Chondrocyte (in vitro differentiated cells): ENCODE measurements at regions not wholly inside any gene's neighbourhood (a gene's known extent, or its start where the extent isn't known, plus 50 kb on each side); places are given as distances from the start of the nearest gene placed in this dataset.

Source experiments
- DNase-seq: peaks from one replicate; pipeline ENCODE4 v3.0.0; 2021; ENCODE audit warnings: mixed read lengths, low spot score
- H3K27ac Mint-ChIP-seq: one replicate; pipeline ENCODE4 v1.8.0; 2021; ENCODE audit warnings: mild to moderate bottlenecking, moderate library complexity, mixed read lengths; ENCODE audit not compliant: unreplicated experiment
- H3K27me3 Mint-ChIP-seq: 2 replicates; pipeline ENCODE4 v1.8.0; 2021; ENCODE audit warnings: low read depth, mixed read lengths
- H3K36me3 Mint-ChIP-seq: 2 replicates; pipeline ENCODE4 v1.8.0; 2021; ENCODE audit warnings: low read depth, mixed read lengths
- H3K4me1 Mint-ChIP-seq: 2 replicates; pipeline ENCODE4 v1.8.0; 2021; ENCODE audit warnings: low read depth, mild to moderate bottlenecking, mixed read lengths
- H3K4me3 Mint-ChIP-seq: one replicate; pipeline ENCODE4 v1.8.0; 2021; ENCODE audit warnings: mild to moderate bottlenecking, moderate library complexity, mixed read lengths; ENCODE audit not compliant: unreplicated experiment
- H3K9me3 Mint-ChIP-seq: 2 replicates; pipeline ENCODE4 v1.8.0; 2021; ENCODE audit warnings: low read depth, mixed read lengths
- TF ChIP-seq, protein P1 (sequence below): fragments of 200-600 bp; sonication (generic); IDR thresholded peaks from 2 replicates; pipeline ENCODE4 v1.5.0; 2021; ENCODE audit warnings: antibody characterized with exemption, mild to moderate bottlenecking, moderate library complexity

- DNase-seq, result no peak
- H3K4me3 Mint-ChIP-seq, result no peak overlapping the region
- no peaks in the 10 kb centered on the region for H3K27me3 Mint-ChIP-seq
- TF ChIP-seq, protein P1, sequence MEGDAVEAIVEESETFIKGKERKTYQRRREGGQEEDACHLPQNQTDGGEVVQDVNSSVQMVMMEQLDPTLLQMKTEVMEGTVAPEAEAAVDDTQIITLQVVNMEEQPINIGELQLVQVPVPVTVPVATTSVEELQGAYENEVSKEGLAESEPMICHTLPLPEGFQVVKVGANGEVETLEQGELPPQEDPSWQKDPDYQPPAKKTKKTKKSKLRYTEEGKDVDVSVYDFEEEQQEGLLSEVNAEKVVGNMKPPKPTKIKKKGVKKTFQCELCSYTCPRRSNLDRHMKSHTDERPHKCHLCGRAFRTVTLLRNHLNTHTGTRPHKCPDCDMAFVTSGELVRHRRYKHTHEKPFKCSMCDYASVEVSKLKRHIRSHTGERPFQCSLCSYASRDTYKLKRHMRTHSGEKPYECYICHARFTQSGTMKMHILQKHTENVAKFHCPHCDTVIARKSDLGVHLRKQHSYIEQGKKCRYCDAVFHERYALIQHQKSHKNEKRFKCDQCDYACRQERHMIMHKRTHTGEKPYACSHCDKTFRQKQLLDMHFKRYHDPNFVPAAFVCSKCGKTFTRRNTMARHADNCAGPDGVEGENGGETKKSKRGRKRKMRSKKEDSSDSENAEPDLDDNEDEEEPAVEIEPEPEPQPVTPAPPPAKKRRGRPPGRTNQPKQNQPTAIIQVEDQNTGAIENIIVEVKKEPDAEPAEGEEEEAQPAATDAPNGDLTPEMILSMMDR, result no peak
- no peaks in the 10 kb centered on the region for H3K36me3 Mint-ChIP-seq
- H3K27ac Mint-ChIP-seq, result no peak overlapping the region
- peaks cover 2% of the 10 kb centered on the region for H3K9me3 Mint-ChIP-seq
- H3K4me1 Mint-ChIP-seq, result peaks cover 19% of the 10 kb centered on the region
These were observed 131.3 kb upstream of the AP1S2 start for GRCh38 chrX:15985937-15986336.

GRCh38 chrX:15983034-15983433, 128.4 kb upstream of the AP1S2 start:
- peaks cover 2% of the 10 kb centered on the region for H3K9me3 Mint-ChIP-seq
- H3K27ac Mint-ChIP-seq, result no peak overlapping the region
- H3K27me3 Mint-ChIP-seq, result no peaks in the 10 kb centered on the region
- no peak overlapping the region for H3K4me3 Mint-ChIP-seq
- TF ChIP-seq, protein P1, result no peak
- H3K36me3 Mint-ChIP-seq, result no peaks in the 10 kb centered on the region
- no peak for DNase-seq
- H3K4me1 Mint-ChIP-seq, result no peaks in the 10 kb centered on the region

DNA sequence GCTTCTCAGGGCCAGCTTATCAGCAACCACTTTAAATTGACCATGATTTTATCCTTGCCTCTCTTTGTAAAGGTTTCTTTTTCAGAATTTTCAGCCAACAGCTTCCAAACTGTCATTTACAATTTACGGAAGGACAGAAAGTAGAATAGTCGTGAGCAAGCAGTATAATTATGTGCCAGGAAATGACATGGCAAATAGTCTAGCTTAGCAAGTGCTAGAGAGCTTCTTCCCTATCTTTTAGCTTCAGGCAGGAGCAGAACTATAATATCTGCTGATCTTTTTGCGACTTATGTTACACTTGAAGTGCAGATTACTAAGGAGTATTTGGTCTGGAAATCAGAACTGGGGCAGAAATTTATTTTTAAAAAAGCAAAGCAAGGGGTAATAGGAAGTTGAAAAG, 123.0 kb upstream of the AP1S2 start:
- H3K9me3 Mint-ChIP-seq, result no peaks in the 10 kb centered on the region
- no peak overlapping the region for H3K27ac Mint-ChIP-seq
- DNase-seq, result no peak
- TF ChIP-seq, protein P1, result no peak
- no peak overlapping the region for H3K4me3 Mint-ChIP-seq
- H3K4me1 Mint-ChIP-seq, result no peaks in the 10 kb centered on the region
- H3K36me3 Mint-ChIP-seq, result no peaks in the 10 kb centered on the region
- no peaks in the 10 kb centered on the region for H3K27me3 Mint-ChIP-seq

GRCh38 chrX:15976396-15976795, 121.8 kb upstream of the AP1S2 start:
- TF ChIP-seq, protein P1, result no peak
- Mint-ChIP-seq H3K4me1 (no peaks in the 10 kb centered on the region), H3K9me3 (no peaks in the 10 kb centered on the region), H3K36me3 (no peaks in the 10 kb centered on the region), H3K27me3 (no peaks in the 10 kb centered on the region), H3K27ac (no peak overlapping the region), H3K4me3 (no peak overlapping the region)
- no peak for DNase-seq

DNA sequence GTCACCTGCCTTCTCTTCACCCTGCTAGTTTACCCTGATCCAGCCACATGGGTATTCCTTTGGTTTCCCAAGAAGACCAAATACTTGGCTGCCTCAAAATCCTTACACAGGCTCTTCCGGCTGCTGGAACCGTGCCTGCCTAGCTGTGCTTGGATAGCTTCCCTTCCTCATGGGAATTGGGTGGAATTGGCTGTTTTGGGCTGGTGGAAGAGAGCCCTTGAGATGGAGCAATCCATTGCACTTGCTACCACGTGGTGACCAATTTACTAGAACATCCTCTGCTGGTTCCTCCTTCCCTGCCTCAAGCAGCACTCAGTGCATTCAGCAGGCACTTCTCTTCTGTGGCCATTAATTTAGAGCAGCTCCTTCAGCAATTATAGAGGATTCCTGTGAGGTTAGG, 119.3 kb upstream of the AP1S2 start:
- H3K4me3 Mint-ChIP-seq, result no peak overlapping the region
- no peaks in the 10 kb centered on the region for H3K9me3 Mint-ChIP-seq
- H3K27ac Mint-ChIP-seq, result no peak overlapping the region
- TF ChIP-seq, protein P1, result no peak
- no peaks in the 10 kb centered on the region for H3K27me3 Mint-ChIP-seq
- DNase-seq, result no peak
- H3K4me1 Mint-ChIP-seq, result no peaks in the 10 kb centered on the region
- no peaks in the 10 kb centered on the region for H3K36me3 Mint-ChIP-seq
